OCI-M1 (cell line): ENCODE measurements at regions not wholly inside any gene's neighbourhood (a gene's known extent, or its start where the extent isn't known, plus 50 kb on each side); places are given as distances from the start of the nearest gene placed in this dataset.

Source experiments
- DNase-seq: peaks from one replicate; lab custom pipeline; 2025; lab: John Stamatoyannopoulos, UW

- DNase-seq: no peak
Measured at GRCh38 chr5:57559110-57559635, 76.6 kb upstream of the ACTBL2 start.

- DNase-seq: no peak
Measured at GRCh38 chr5:57552033-57552432, 69.4 kb upstream of the ACTBL2 start.

GRCh38 chr5:57551251-57551650 lies 68.6 kb upstream of the ACTBL2 start:
- DNase-seq: no peak

- no peak for DNase-seq
Measured at GRCh38 chr5:57550132-57550531, 67.5 kb upstream of the ACTBL2 start.

GRCh38 chr5:57549566-57549965 lies 67.0 kb upstream of the ACTBL2 start:
- no peak for DNase-seq

GRCh38 chr5:57540823-57541222 lies 58.2 kb upstream of the ACTBL2 start:
- DNase-seq: no peak

- no peak for DNase-seq
Measured at GRCh38 chr5:57539281-57539701, 56.7 kb upstream of the ACTBL2 start.

GRCh38 chr5:57538341-57538955 lies 55.8 kb upstream of the ACTBL2 start:
- peak; percentile 2 for DNase-seq

- no peak for DNase-seq
Measured at GRCh38 chr5:57537811-57538210, 55.2 kb upstream of the ACTBL2 start.

GRCh38 chr5:57532513-57533497 lies 50.2 kb upstream of the ACTBL2 start:
- DNase-seq: peak; percentile 3
